ENCODE measurements at regions not wholly inside any gene's neighbourhood (a gene's known extent, or its start where the extent isn't known, plus 50 kb on each side); places are given as distances from the start of the nearest gene placed in this dataset.

DNA sequence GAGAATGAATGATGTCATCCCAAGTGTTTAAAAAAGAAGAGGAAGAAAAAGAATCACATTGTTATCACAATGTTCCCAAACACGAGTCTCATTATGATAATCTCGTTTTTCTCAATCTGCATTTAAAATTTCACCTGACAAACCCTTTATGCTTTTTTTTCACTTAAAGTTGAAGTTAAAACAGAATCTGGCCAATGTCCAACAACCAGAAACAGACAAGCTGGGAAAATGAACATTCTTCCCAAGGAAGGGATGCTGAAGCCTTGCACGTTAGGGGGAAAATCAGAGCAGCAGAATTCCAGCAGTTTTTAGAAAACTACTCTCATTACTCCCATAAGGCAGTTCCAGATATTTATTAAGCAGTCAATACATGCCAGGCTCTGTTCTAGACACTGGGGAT lies 245.3 kb downstream of the TMEM182 start:
- no peaks in the 10 kb centered on the region for H3K27me3 ChIP-seq
- H3K36me3 ChIP-seq = no peaks in the 10 kb centered on the region
- H3K9me3 ChIP-seq = no peaks in the 10 kb centered on the region
- no peaks in the 10 kb centered on the region for H3K4me1 ChIP-seq (ENCODE audit: control insufficient read depth in 1 of 2, insufficient read depth in 1 of 2, low read depth in 1 of 2, low read length in 1 of 2)
- TF ChIP-seq, protein P1, sequence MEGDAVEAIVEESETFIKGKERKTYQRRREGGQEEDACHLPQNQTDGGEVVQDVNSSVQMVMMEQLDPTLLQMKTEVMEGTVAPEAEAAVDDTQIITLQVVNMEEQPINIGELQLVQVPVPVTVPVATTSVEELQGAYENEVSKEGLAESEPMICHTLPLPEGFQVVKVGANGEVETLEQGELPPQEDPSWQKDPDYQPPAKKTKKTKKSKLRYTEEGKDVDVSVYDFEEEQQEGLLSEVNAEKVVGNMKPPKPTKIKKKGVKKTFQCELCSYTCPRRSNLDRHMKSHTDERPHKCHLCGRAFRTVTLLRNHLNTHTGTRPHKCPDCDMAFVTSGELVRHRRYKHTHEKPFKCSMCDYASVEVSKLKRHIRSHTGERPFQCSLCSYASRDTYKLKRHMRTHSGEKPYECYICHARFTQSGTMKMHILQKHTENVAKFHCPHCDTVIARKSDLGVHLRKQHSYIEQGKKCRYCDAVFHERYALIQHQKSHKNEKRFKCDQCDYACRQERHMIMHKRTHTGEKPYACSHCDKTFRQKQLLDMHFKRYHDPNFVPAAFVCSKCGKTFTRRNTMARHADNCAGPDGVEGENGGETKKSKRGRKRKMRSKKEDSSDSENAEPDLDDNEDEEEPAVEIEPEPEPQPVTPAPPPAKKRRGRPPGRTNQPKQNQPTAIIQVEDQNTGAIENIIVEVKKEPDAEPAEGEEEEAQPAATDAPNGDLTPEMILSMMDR (IDR thresholded peaks at IDR 0.05) = no peak
- no peak overlapping the region for H3K27ac ChIP-seq
- H3K4me3 ChIP-seq (ENCODE audit: low read depth in 1 of 2, low read length in 1 of 2) = no peak overlapping the region

DNA sequence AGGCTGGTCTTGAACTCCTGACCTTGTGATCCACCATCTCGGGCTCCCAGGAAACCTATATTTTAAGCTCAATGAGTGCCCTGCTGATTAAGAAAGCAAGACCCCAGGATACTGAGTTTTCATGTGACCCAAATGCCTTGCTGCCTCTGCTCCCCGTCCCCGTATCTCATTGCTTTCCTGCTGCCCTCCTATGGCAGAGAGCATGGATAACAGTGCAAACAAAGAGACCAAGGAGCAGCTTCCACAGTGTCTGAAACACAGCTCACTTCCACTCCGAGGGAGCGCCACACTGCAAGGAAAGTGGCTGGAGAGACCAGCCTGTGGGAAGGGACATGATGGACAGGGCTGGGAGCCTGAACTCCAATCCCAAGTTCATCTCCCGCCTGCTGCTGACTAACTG lies 246.8 kb downstream of the TMEM182 start:
- TF ChIP-seq, protein P1 (IDR thresholded peaks at IDR 0.05) = no peak
- no peak overlapping the region for H3K27ac ChIP-seq
- no peaks in the 10 kb centered on the region for H3K36me3 ChIP-seq
- no peaks in the 10 kb centered on the region for H3K4me1 ChIP-seq (ENCODE audit: control insufficient read depth in 1 of 2, insufficient read depth in 1 of 2, low read depth in 1 of 2, low read length in 1 of 2)
- H3K27me3 ChIP-seq = no peaks in the 10 kb centered on the region
- no peak overlapping the region for H3K4me3 ChIP-seq (ENCODE audit: low read depth in 1 of 2, low read length in 1 of 2)
- no peaks in the 10 kb centered on the region for H3K9me3 ChIP-seq

DNA sequence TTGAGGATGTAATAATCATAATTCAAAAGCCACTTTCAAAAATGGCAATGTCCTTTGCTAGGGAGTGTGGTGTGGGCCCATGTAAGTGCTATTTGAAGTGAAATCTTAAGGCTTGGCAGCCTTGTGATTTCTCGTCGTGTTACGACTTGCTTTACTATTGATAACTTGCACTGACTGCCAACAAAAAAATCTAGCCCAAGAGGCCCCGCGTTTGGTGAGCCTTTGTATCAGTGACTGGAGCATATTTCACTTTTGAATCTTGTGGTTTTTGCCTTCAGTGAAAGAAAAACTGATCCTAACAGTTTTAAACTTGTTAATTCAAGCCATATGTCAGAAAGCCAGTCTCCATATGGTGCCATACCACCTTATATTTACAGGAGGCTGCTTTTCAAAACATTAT lies 248.0 kb downstream of the TMEM182 start:
- Histone ChIP-seq H3K4me1 (ENCODE audit: control insufficient read depth in 1 of 2, insufficient read depth in 1 of 2, low read depth in 1 of 2, low read length in 1 of 2) (no peaks in the 10 kb centered on the region), H3K27ac (no peak overlapping the region), H3K9me3 (no peaks in the 10 kb centered on the region), H3K27me3 (no peaks in the 10 kb centered on the region), H3K36me3 (no peaks in the 10 kb centered on the region), H3K4me3 (ENCODE audit: low read depth in 1 of 2, low read length in 1 of 2) (no peak overlapping the region)
- TF ChIP-seq, protein P1 (IDR thresholded peaks at IDR 0.05) = no peak

DNA sequence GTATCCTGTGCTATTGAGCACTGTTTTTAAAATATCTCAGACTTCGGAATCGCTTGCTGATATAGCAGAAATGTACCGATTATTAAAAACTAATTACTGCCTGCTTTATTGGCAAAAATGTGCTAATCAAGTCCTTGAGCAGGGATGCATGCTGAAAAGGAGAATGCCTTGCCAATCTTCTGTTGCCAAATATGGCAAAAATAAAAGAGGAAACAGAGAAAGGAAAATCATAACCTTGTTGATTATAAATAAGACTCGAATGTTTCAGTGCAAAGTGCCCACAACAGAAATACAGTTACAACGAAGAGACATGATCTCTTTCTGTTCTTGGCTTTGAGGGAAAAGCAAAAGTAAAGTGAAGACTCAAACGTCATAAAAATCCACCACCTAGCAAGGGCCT lies 248.5 kb downstream of the TMEM182 start:
- Histone ChIP-seq H3K36me3 (no peaks in the 10 kb centered on the region), H3K4me3 (ENCODE audit: low read depth in 1 of 2, low read length in 1 of 2) (no peak overlapping the region), H3K27ac (no peak overlapping the region), H3K27me3 (no peaks in the 10 kb centered on the region), H3K9me3 (no peaks in the 10 kb centered on the region), H3K4me1 (ENCODE audit: control insufficient read depth in 1 of 2, insufficient read depth in 1 of 2, low read depth in 1 of 2, low read length in 1 of 2) (no peaks in the 10 kb centered on the region)
- TF ChIP-seq, protein P1 (IDR thresholded peaks at IDR 0.05) = no peak

DNA sequence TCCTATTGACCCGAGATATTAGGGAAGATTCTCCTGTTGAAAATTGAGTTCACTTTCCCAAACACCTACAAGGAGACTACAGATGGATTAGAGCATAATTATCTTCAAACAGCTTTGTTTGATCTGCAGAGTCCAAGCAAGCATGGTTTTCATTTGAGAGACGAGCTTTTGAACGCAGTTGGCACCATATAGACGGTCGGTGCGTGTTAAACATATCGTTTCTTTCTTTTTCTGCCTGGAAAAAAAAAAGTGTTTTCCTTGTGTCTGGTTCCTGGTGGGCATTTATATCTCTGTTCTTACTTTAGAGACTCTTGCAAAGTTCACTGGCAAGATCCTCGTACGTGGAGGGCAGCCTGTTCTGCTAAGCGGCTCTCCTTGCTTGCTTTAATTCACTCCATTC lies 248.9 kb downstream of the TMEM182 start:
- TF ChIP-seq, protein P1 (IDR thresholded peaks at IDR 0.05) = no peak
- Histone ChIP-seq H3K4me1 (ENCODE audit: control insufficient read depth in 1 of 2, insufficient read depth in 1 of 2, low read depth in 1 of 2, low read length in 1 of 2) (no peaks in the 10 kb centered on the region), H3K27ac (no peak overlapping the region), H3K27me3 (no peaks in the 10 kb centered on the region), H3K36me3 (no peaks in the 10 kb centered on the region), H3K9me3 (no peaks in the 10 kb centered on the region), H3K4me3 (ENCODE audit: low read depth in 1 of 2, low read length in 1 of 2) (no peak overlapping the region)

DNA sequence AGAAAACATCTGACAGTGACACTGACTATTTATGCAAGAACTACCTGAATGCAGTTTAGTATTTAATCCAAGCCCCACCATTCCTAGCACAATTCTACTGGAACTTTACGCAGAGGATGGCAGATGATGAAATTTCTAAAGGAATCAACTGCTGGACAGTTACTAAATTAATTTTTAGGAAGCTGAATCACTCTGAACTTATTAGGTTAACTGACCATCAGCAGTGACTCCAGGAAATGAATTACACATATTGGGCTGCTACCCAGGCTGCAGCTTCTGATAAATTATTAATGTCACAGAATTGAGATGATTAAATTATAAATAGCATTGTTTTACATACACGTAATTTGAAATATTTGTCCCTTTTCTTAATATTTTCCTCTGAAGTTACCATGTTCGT lies 250.8 kb downstream of the TMEM182 start:
- Histone ChIP-seq H3K27ac (no peak overlapping the region), H3K9me3 (no peaks in the 10 kb centered on the region), H3K36me3 (no peaks in the 10 kb centered on the region), H3K4me3 (ENCODE audit: low read depth in 1 of 2, low read length in 1 of 2) (no peak overlapping the region), H3K4me1 (ENCODE audit: control insufficient read depth in 1 of 2, insufficient read depth in 1 of 2, low read depth in 1 of 2, low read length in 1 of 2) (no peaks in the 10 kb centered on the region), H3K27me3 (no peaks in the 10 kb centered on the region)
- TF ChIP-seq, protein P1 (IDR thresholded peaks at IDR 0.05) = no peak

All from neutrophil (primary cell).